Ectodermal cell (in vitro differentiated cells): ENCODE measurements at regions not wholly inside any gene's neighbourhood (a gene's known extent, or its start where the extent isn't known, plus 50 kb on each side); places are given as distances from the start of the nearest gene placed in this dataset.
"Not testable (repeated sequence)": the region's sequence is repeated elsewhere in the genome, so short reads cannot be mapped to it uniquely, and the experiment has no call there.

ENCODE experiments used
- H3K27ac ChIP-seq: 2 replicates; pipeline ENCODE4 v1.7.0; 2013; ENCODE audit warnings: mild to moderate bottlenecking, low read depth, low read length; ENCODE audit not compliant: insufficient read depth, poor library complexity, severe bottlenecking
- H3K27me3 ChIP-seq: 2 replicates; pipeline ENCODE4 v1.7.0; 2013; ENCODE audit warnings: mild to moderate bottlenecking, low read length; ENCODE audit not compliant: insufficient read depth, control insufficient read depth, poor library complexity, severe bottlenecking
- H3K36me3 ChIP-seq: one replicate; pipeline ENCODE4 v1.7.0; 2013; ENCODE audit warnings: low read length; ENCODE audit not compliant: control insufficient read depth, insufficient read depth
- H3K4me1 ChIP-seq: one replicate; pipeline ENCODE4 v1.7.0; 2013; ENCODE audit warnings: low read length; ENCODE audit not compliant: control insufficient read depth, insufficient read depth
- H3K4me3 ChIP-seq: 2 replicates; pipeline ENCODE4 v1.7.0; 2013; ENCODE audit warnings: low read depth, low read length, control low read depth; ENCODE audit not compliant: insufficient read depth
- H3K9me3 ChIP-seq: 2 replicates; pipeline ENCODE4 v1.7.0; 2013; ENCODE audit warnings: mild to moderate bottlenecking, low read length, moderate library complexity; ENCODE audit not compliant: control insufficient read depth
- WGBS, 2 experiments: methylation state at CpG; one replicate each; pipeline ENCODE4 v1.1.7; 2013; ENCODE audit warnings: missing lambda C conversion rate in 2 of 2; 5-methylcytosine and 5-hydroxymethylcytosine counted together

DNA sequence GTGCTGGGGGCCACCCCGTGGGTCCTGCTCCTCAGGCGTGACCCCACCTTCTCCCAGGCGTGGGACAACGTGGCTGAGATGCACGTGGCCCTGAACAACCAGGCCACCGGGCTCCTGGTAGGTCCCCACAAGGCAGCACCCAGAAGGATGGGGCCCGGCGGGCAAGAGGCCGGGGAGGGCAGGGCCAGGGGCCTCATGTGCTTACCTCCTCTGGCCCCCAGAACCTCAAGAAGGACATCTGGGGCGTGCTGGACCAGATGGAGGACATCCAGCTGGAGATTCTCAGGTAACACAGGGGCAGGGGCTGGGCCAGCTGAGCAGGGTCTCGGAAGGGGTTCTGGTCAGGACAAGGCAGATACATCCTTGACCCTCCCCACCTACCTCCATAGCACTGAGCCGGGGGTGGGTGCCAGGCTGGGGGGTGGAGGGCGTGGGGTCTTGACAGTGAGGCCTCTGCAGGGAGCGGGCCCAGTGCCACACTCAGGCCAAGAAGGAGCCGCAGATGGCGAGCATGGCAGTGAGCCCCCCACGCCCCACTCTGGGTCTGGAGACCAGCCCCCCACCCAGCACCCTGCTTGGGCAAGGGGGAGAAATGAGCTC, 186.3 kb downstream of the IGLL1 start:
- WGBS, 2 experiments, result 90 to 91% methylated on average over 15 to 17 of the region's 17 CpGs
- Histone ChIP-seq H3K4me3 (no peak overlapping the region), H3K9me3 (no peaks in the 10 kb centered on the region), H3K27ac (no peak overlapping the region), H3K36me3 (no peaks in the 10 kb centered on the region), H3K4me1 (peaks cover 7% of the 10 kb centered on the region), H3K27me3 (no peaks in the 10 kb centered on the region)

GRCh38 chr22:23393199-23393598, 186.9 kb downstream of the IGLL1 start:
- H3K27ac ChIP-seq, H3K4me3 ChIP-seq, H3K27me3 ChIP-seq, H3K36me3 ChIP-seq, H3K9me3 ChIP-seq, H3K4me1 ChIP-seq: not testable (repeated sequence)
- 76 to 80% methylated on average over 13 of the region's 14 CpGs for WGBS, 2 experiments

DNA sequence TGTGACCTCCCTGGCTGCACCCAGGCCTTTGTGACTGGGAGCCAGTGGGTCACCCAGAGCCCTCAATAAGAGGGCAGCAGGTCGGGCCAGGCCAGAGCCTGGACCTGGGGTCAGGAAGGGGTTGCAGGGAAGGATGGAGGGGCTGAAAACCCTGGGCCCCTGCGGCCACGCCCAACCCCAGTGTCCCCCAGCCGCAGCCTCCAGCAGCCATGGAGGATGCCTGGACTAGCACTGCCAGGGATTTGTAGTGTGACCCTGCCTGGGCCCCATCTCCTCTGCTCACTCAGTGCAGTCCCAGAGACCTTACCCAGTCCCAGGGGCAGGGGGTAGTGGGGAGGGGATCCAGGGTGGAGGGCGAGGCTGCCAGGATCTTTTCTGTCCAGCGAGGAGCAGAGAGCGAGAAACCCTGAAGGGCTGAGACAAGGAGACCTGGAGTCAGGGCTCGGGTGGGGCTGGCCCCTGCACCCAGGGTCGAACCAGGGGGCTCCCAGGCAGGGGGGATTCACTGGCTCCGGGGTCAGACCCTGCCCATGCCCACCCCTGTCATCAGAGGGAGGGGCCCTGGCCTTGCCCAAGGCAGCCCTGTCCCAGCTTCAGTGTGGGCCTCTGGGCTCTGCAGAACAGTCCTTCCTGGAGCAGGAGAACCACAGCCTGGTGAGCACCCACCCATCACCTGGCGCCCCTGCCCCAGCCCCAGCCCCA, 187.5 kb downstream of the IGLL1 start:
- WGBS, 2 experiments, result 85 to 89% methylated on average over 11 of the region's 11 CpGs

GRCh38 chr22:23391022-23391421, 189.1 kb downstream of the IGLL1 start:
- WGBS, 2 experiments, result 88 to 90% methylated on average over 14 of the region's 14 CpGs
- Histone ChIP-seq H3K27me3 (no peaks in the 10 kb centered on the region), H3K4me3 (no peak overlapping the region), H3K9me3 (no peaks in the 10 kb centered on the region), H3K4me1 (peaks cover 8% of the 10 kb centered on the region), H3K27ac (no peak overlapping the region), H3K36me3 (no peaks in the 10 kb centered on the region)

More for the DNA sequence above, 187.5 kb downstream of the IGLL1 start:
- H3K27me3 ChIP-seq, result no peaks in the 10 kb centered on the region
- H3K36me3 ChIP-seq, result no peaks in the 10 kb centered on the region
- H3K4me3 ChIP-seq, result no peak overlapping the region
- peaks cover 8% of the 10 kb centered on the region for H3K4me1 ChIP-seq
- no peaks in the 10 kb centered on the region for H3K9me3 ChIP-seq
- H3K27ac ChIP-seq, result no peak overlapping the region

GRCh38 chr22:23389271-23390071, 190.6 kb downstream of the IGLL1 start:
- no peak overlapping the region for H3K4me3 ChIP-seq
- H3K27me3 ChIP-seq, result no peaks in the 10 kb centered on the region
- 77 to 78% methylated on average over 21 of the region's 21 CpGs for WGBS, 2 experiments
- H3K27ac ChIP-seq, result no peak overlapping the region
- H3K9me3 ChIP-seq, result no peaks in the 10 kb centered on the region
- no peaks in the 10 kb centered on the region for H3K36me3 ChIP-seq
- H3K4me1 ChIP-seq, result peaks cover 14% of the 10 kb centered on the region

DNA sequence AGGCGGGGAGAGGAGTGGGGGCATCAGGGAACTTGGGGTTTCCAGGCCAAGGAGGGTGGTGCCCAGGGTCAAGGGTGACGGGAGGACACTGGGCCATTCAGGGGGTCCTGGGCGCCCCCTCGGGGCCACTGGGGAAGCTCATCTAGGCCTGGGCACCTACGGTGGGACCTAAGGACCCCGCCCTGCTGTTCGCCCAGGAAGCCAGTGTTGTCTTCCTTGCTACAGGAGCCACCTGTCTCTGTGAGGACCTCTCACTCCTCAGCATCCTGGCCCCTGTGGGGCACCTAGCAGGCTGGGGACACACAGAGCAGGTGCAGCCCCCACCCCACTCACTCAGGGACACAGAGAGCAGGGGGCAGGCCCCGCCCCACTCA, 191.6 kb downstream of the IGLL1 start:
- H3K4me1 ChIP-seq, result peaks cover 20% of the 10 kb centered on the region
- H3K4me3 ChIP-seq, result no peak overlapping the region
- no peak overlapping the region for H3K27ac ChIP-seq
- H3K36me3 ChIP-seq, result no peaks in the 10 kb centered on the region
- H3K9me3 ChIP-seq, result no peaks in the 10 kb centered on the region
- WGBS, 2 experiments, result 90 to 92% methylated on average over 8 of the region's 8 CpGs
- H3K27me3 ChIP-seq, result no peaks in the 10 kb centered on the region

- Histone ChIP-seq H3K27me3 (no peaks in the 10 kb centered on the region), H3K36me3 (no peaks in the 10 kb centered on the region), H3K4me1 (peaks cover 22% of the 10 kb centered on the region), H3K9me3 (no peaks in the 10 kb centered on the region), H3K27ac (no peak overlapping the region), H3K4me3 (no peak overlapping the region)
- 95 to 96% methylated on average over 32 of the region's 32 CpGs for WGBS, 2 experiments
Observed at GRCh38 chr22:23387827-23388516, 192.1 kb downstream of the IGLL1 start.

DNA sequence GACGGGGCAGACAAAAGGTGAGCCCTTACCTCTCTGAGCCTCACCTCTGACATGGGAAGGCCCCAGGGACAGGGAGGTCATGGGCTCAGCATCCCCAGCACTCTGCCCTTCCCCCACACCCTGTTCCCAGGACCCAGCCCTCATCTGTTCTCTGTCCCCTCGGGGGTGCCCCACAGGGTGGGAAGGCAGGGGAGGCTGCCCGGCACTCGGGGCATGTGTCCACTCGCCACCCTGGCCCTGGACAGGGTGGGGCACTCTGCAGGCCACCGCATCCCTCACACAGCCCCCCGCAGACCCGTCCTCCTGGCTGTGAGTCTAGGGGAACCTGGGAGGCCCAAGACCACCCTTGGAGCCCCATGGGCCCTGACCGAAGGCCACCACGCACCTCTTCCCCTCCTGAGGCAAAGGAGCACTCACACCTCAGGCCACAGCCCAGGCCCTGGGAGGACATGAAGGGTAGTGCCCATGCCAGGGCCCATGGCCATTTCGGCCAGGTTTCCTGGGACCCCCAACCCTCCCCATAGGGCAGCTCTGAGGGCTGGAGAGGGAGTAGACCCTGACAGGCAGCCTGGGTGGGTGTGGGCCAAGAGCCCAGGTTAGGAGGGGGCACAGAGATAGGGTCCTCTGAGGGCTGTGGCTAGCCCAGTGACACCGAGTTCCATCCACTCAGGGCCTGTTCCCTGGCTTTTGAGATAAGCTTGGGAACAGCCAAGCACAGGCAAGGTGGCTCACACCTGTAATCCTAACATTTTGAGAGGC, 193.1 kb downstream of the IGLL1 start:
- 90 to 93% methylated on average over 12 of the region's 12 CpGs for WGBS, 2 experiments
- Histone ChIP-seq H3K4me1 (peaks cover 22% of the 10 kb centered on the region), H3K27ac (no peak overlapping the region), H3K9me3 (no peaks in the 10 kb centered on the region), H3K36me3 (no peaks in the 10 kb centered on the region), H3K4me3 (no peak overlapping the region), H3K27me3 (no peaks in the 10 kb centered on the region)

DNA sequence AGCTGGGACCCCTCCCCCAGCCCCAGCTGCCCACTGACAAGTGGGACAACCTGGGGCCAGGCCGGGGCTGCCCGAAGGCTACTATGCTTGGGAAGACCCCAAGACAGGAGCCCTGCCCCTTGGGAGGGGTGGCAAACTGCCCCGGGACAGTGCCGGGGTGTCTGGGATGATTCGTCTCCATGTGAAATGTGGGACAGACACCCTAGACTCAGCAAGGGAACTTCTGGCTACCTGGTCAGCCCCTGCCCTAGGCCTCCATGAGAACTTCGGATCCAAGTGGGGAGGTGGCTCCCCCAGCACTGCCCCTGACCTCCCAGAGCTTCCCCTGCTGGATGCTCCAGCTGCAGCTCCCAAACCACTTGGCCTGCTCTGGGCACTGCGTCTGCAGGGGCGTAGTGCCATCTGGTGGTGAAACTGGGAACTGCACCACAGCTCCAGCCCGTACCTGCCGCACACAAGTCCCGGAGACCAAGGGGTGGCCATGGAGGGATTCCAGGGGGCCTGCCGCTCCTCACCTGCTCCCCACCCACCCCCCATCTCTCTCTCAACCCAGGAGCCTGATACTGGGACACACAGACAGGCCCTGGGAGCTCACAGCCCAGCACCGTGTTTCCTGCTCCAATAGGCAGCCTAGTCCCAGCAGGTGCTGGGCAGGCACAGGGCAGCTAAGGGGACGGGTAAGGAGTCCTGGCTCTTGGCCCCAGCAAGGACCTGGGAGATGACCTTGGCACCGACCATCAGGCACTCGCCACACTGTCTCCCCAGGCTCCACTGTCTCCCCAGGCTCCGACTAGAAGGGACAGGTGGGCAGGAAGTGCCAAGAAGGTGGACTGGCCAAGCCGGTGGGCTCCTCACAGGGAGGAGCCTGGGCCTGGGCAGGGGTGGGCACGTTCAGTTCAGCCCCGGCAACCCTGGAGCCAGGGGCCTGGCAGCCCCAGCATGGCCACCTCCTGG, 194.1 kb downstream of the IGLL1 start:
- no peaks in the 10 kb centered on the region for H3K36me3 ChIP-seq

More for the DNA sequence above, 194.1 kb downstream of the IGLL1 start:
- Histone ChIP-seq H3K27ac (no peak overlapping the region), H3K4me1 (peaks cover 22% of the 10 kb centered on the region), H3K9me3 (no peaks in the 10 kb centered on the region), H3K4me3 (no peak overlapping the region), H3K27me3 (no peaks in the 10 kb centered on the region)
- WGBS, 2 experiments, result 46% methylated on average over 20 of the region's 20 CpGs
